ENCODE measurements at regions not wholly inside any gene's neighbourhood (a gene's known extent, or its start where the extent isn't known, plus 50 kb on each side); places are given as distances from the start of the nearest gene placed in this dataset.
"Not testable (repeated sequence)": the region's sequence is repeated elsewhere in the genome, so short reads cannot be mapped to it uniquely, and the experiment has no call there.

DNA sequence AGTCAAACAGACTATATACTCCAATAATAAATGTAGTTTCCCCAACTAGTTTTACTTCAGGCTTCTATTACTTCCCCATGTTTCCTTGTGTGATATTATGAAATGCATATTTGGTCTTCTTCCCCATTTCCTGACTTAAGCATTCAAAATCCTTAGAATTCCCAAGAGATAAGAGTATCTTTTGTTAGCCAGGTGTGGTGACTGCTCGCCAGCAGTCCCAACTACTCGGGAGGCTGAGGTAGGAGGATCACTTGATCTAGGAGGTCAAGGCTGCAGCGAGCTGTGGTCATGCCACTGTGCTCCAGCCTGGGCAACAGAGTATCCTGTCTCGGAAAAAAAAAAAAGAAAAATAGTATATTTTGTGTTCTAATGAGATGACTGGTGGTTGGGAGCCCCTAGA is 72.7 kb upstream of the UBE2E2 start:
- no peak overlapping the region for H3K9ac ChIP-seq (ENCODE audit: low read depth in 1 of 2, low read length in 2 of 2)
- no peaks in the 10 kb centered on the region for H3K27me3 ChIP-seq (ENCODE audit: control insufficient read depth in 1 of 2, insufficient read depth in 2 of 2, low read length in 2 of 2)
- H3K27ac ChIP-seq (ENCODE audit: low read depth, low read length) = no peak overlapping the region
- peaks cover 8% of the 10 kb centered on the region in 2 donors for H3K4me1 ChIP-seq (ENCODE audit: control insufficient read depth in 1 of 2, insufficient read depth in 2 of 2, low read length in 2 of 2)
- H3K36me3 ChIP-seq (ENCODE audit: control insufficient read depth in 1 of 2, insufficient read depth in 2 of 2, low read length in 2 of 2) = no peaks in the 10 kb centered on the region
- H3K4me3 ChIP-seq (ENCODE audit: low read depth in 1 of 2, low read length in 2 of 2) = no peak overlapping the region
- H3K9me3 ChIP-seq (ENCODE audit: control insufficient read depth in 1 of 2, low read length in 2 of 2) = no peaks in the 10 kb centered on the region

DNA sequence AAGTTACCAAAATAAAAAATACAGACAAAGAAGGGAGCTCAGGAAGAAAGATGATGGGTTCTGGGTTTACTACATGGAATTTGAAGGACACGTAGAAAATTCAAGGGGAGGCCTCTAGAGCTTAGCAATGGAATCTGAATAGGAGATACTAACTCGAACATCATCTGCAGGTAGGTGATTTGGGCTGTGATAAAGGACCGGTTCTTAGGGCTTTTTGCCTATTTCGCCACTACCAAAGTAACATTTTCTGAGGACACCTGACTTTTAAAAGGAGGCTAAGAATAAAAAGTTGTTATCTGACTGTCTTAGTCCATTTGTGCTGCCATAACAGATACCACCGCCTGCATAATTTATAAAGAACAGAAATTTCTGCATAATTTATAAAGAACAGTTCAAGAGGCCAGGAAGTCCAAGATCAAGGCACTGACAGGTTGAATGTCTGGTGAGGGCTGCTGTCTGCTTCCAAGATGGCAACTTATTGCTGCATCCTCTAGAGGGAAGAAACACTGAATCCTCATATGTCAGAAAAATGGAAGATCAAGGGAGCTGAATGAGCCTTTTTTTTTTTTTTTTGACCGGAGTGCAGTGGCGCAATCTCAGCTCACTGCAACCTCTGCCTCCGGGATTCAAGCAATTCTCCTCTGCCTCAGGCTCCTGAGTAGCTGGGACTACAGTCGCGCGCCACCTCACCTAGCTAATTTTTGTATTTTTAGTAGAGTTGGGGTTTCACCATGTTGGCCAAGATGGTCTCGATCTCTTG is 67.9 kb upstream of the UBE2E2 start:
- Histone ChIP-seq H3K4me1 (ENCODE audit: control insufficient read depth in 1 of 2, insufficient read depth in 2 of 2, low read length in 2 of 2) (no peaks in the 10 kb centered on the region), H3K4me3 (ENCODE audit: low read depth in 1 of 2, low read length in 2 of 2) (no peak overlapping the region), H3K9me3 (ENCODE audit: control insufficient read depth in 1 of 2, low read length in 2 of 2) (no peaks in the 10 kb centered on the region), H3K27ac (ENCODE audit: low read depth, low read length) (no peak overlapping the region), H3K9ac (ENCODE audit: low read depth in 1 of 2, low read length in 2 of 2) (no peak overlapping the region), H3K36me3 (ENCODE audit: control insufficient read depth in 1 of 2, insufficient read depth in 2 of 2, low read length in 2 of 2) (no peaks in the 10 kb centered on the region), H3K27me3 (ENCODE audit: control insufficient read depth in 1 of 2, insufficient read depth in 2 of 2, low read length in 2 of 2) (no peaks in the 10 kb centered on the region)

DNA sequence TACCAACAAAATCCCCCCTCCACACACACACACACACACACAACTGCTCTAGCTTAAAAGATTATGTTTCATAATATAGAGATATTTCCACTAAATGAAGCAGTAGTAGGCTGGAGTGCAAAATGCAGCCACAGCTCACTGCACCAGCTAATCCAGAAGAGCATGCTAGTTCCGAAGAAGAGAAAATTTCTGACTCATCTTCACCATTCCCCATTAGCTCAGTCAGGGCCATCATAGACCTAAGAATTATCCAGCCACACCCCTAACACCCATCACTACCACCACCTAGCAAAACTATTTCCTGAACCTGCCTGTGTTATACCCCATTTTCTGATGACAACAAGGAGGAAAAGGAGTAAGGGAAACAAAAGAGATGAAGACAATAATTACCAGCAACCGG is 67.1 kb upstream of the UBE2E2 start:
- no peaks in the 10 kb centered on the region for H3K27me3 ChIP-seq (ENCODE audit: control insufficient read depth in 1 of 2, insufficient read depth in 2 of 2, low read length in 2 of 2)
- no peaks in the 10 kb centered on the region for H3K36me3 ChIP-seq (ENCODE audit: control insufficient read depth in 1 of 2, insufficient read depth in 2 of 2, low read length in 2 of 2)
- no peak overlapping the region for H3K9ac ChIP-seq (ENCODE audit: low read depth in 1 of 2, low read length in 2 of 2)
- no peaks in the 10 kb centered on the region for H3K4me1 ChIP-seq (ENCODE audit: control insufficient read depth in 1 of 2, insufficient read depth in 2 of 2, low read length in 2 of 2)
- H3K4me3 ChIP-seq (ENCODE audit: low read depth in 1 of 2, low read length in 2 of 2) = no peak overlapping the region
- no peaks in the 10 kb centered on the region for H3K9me3 ChIP-seq (ENCODE audit: control insufficient read depth in 1 of 2, low read length in 2 of 2)
- no peak overlapping the region for H3K27ac ChIP-seq (ENCODE audit: low read depth, low read length)

DNA sequence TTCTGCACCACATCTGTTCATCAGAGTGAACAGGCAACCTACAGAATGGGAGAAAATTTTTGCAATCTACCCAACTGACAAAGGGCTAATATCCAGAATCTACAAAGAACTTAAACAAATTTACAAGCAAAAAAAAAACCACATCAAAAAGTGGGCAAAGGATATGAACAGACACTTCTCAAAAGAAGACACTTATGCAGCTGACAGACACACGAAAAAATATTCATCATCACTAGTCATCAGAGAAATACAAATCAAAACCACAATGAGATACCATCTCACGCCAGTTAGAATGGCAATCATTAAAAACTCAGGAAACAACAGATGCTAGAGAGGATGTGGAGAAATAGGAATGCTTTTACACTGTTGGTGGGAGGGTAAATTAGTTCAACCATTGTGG is 59.1 kb upstream of the UBE2E2 start:
- not testable (repeated sequence) for H3K9me3 ChIP-seq (ENCODE audit: control insufficient read depth in 1 of 2, low read length in 2 of 2); H3K4me1 ChIP-seq (ENCODE audit: control insufficient read depth in 1 of 2, insufficient read depth in 2 of 2, low read length in 2 of 2); H3K27me3 ChIP-seq (ENCODE audit: control insufficient read depth in 1 of 2, insufficient read depth in 2 of 2, low read length in 2 of 2); H3K9ac ChIP-seq (ENCODE audit: low read depth in 1 of 2, low read length in 2 of 2); H3K36me3 ChIP-seq (ENCODE audit: control insufficient read depth in 1 of 2, insufficient read depth in 2 of 2, low read length in 2 of 2); H3K4me3 ChIP-seq (ENCODE audit: low read depth in 1 of 2, low read length in 2 of 2); H3K27ac ChIP-seq (ENCODE audit: low read depth, low read length)

DNA sequence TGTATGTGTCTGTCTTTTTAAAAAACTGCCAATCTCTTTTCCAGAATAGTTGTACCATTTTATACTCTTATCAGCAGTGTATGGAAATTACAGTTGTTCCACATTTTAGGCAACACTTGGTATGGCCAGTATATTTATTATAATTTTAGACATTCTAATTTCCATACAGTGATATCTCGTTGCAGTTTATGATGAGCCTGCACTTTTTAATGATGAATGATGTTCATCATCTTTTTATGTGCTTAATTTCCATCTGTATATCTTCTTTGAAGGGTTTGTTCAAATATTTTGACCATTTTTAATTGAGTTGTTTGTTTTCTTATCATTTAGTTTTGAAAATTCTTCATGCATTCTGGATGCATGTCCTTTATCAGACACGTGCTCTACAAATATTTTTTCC is 57.0 kb upstream of the UBE2E2 start:
- H3K27ac ChIP-seq (ENCODE audit: low read depth, low read length) = no peak overlapping the region
- no peaks in the 10 kb centered on the region for H3K27me3 ChIP-seq (ENCODE audit: control insufficient read depth in 1 of 2, insufficient read depth in 2 of 2, low read length in 2 of 2)
- no peaks in the 10 kb centered on the region for H3K36me3 ChIP-seq (ENCODE audit: control insufficient read depth in 1 of 2, insufficient read depth in 2 of 2, low read length in 2 of 2)
- H3K4me3 ChIP-seq (ENCODE audit: low read depth in 1 of 2, low read length in 2 of 2) = no peak overlapping the region
- no peaks in the 10 kb centered on the region for H3K9me3 ChIP-seq (ENCODE audit: control insufficient read depth in 1 of 2, low read length in 2 of 2)
- no peak overlapping the region for H3K9ac ChIP-seq (ENCODE audit: low read depth in 1 of 2, low read length in 2 of 2)
- H3K4me1 ChIP-seq (ENCODE audit: control insufficient read depth in 1 of 2, insufficient read depth in 2 of 2, low read length in 2 of 2) = no peaks in the 10 kb centered on the region

DNA sequence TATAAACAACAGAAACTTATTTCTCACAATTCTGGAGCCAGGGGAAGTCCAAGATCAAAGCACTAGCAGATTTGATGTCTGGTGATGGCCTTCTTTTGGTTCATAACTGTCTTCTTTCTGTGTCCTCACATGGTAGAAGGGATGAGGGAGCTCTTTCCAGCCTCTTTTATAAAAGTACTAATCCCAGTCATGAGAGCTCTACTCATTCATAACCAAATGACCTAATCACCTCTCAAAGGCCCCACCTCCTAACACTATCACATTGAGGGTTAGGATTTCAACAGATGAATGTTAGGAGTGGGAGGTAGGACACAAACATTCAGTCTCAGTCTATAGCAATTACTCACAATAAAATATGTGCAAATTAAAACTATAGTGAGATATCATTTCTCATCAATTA is 50.1 kb upstream of the UBE2E2 start:
- Histone ChIP-seq H3K9me3 (ENCODE audit: control insufficient read depth in 1 of 2, low read length in 2 of 2) (no peaks in the 10 kb centered on the region), H3K4me1 (ENCODE audit: control insufficient read depth in 1 of 2, insufficient read depth in 2 of 2, low read length in 2 of 2) (no peaks in the 10 kb centered on the region), H3K27me3 (ENCODE audit: control insufficient read depth in 1 of 2, insufficient read depth in 2 of 2, low read length in 2 of 2) (no peaks in the 10 kb centered on the region), H3K27ac (ENCODE audit: low read depth, low read length) (no peak overlapping the region), H3K4me3 (ENCODE audit: low read depth in 1 of 2, low read length in 2 of 2) (no peak overlapping the region), H3K9ac (ENCODE audit: low read depth in 1 of 2, low read length in 2 of 2) (no peak overlapping the region), H3K36me3 (ENCODE audit: control insufficient read depth in 1 of 2, insufficient read depth in 2 of 2, low read length in 2 of 2) (no peaks in the 10 kb centered on the region)

Measured in duodenal mucosa (tissue), 2 donors.